GM20000 (cell line): ENCODE measurements at regions not wholly inside any gene's neighbourhood (a gene's known extent, or its start where the extent isn't known, plus 50 kb on each side); places are given as distances from the start of the nearest gene placed in this dataset.

Experiments used
- DNase-seq: peaks from one replicate; pipeline ENCODE4 v3.0.0; 2012; ENCODE audit warnings: low spot score
- CTCF ChIP-seq: IDR thresholded peaks from 2 replicates; pipeline ENCODE4 v1.5.1; 2012; ENCODE audit warnings: mild to moderate bottlenecking, control low read depth; ENCODE audit errors: extremely low read depth, missing control alignments

DNA sequence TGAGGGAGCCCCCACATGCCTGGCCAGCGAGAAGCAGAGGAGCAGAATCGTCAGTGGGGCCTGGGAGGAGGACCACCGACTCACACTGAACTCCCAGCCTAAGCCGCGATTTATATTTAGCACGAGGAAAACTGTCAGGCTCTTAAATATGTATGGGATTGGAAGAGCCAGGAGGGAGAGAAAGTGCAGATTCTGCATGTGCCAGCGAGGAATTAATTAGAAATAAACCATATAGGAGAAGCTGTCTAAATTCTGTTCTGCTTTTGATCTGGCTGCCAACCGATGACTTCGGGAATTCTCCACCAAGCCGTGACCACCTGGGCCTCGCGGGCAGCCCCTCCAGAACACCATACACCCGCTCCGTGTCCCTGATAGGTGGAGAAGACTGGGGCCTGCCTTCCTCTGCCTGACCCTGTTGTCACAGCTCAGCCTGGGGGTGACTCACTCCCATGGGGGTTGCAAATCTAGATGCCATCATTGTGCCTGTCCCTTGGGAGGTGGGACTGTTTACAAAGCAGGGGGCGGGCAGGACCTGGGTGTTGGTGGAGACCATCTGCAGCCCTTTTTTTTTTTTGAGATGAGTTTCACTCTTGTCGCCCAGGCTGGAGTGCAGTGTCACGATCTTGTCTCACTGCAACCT lies 91.1 kb upstream of the PMEPA1 start:
- no peak for TF ChIP-seq CTCF
- DNase-seq, result no peak

- no peak for TF ChIP-seq CTCF
- DNase-seq, result no peak
Observed at GRCh38 chr20:57797401-57797800, 87.6 kb upstream of the PMEPA1 start.

- no peak for TF ChIP-seq CTCF
- DNase-seq, result no peak
Observed at GRCh38 chr20:57795977-57796560, 86.3 kb upstream of the PMEPA1 start.

- DNase-seq, result no peak
- no peak for TF ChIP-seq CTCF
Observed at GRCh38 chr20:57795342-57795697, 85.5 kb upstream of the PMEPA1 start.

DNA sequence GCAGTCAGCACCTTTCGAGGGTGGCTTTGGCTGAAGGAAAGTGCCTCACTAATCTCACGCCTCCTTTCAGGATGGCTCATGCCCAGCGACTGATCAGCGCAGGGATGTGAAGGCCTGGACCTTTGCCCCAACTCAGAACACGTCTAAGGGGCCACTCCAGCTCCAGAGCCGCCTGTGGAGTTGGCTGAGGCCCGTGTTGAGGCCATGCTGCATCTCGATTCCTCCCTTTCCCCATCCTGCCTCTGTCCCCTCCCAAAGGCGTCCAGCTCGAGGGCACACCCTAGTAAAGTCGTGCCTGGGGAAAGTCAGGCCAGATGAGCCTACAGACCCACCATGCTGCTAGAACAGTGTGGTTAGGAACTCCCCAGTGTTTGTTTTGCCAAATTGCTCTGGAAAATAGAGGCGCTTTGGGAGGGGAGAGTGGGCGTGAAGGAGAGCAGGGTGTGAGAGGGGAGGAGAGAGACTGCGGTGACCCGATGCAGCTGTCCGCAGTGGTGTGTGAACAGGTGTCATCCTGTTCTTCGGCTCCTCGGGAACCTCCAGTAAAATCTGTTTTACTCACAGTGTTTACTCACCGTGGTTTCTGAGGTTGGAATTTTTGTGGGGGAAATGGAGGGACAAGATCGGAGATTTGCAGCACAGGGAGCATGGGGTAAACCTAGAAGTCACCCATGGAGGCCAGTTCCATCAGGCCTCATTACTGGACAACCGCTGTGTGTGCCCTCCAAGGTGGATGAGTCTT lies 85.0 kb upstream of the PMEPA1 start:
- DNase-seq, result no peak
- no peak for TF ChIP-seq CTCF

- no peak for DNase-seq
- no peak for TF ChIP-seq CTCF
Observed at GRCh38 chr20:57794036-57794435, 84.2 kb upstream of the PMEPA1 start.

DNA sequence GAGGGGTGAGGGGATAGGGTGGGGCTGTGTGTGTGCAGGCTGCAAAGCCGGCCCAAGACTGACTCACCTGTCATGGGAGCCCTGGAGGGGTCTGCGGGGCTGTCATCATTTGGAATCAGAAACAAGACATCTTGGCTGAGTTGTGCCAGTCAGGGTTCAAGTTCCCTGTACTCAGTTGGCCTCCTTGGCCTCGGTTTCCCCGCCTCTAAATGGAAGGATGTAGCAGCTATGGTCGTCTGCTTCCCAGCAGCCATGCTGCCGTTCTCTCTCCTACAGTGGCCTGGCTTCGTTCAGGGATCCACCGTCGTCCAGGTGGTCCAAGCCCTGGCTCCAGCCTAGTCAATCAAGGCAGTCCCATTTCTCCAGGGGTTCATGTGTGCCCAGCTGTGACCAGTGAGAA lies 83.6 kb upstream of the PMEPA1 start:
- no peak for TF ChIP-seq CTCF
- DNase-seq, result no peak
